GM12872 (cell line): ENCODE measurements at regions not wholly inside any gene's neighbourhood (a gene's known extent, or its start where the extent isn't known, plus 50 kb on each side); places are given as distances from the start of the nearest gene placed in this dataset.

Experiments used
- TF ChIP-seq, protein P1 (sequence below): IDR thresholded peaks from 3 replicates; pipeline ENCODE4 v1.5.1; 2011; ENCODE audit warnings: low read depth, mild to moderate bottlenecking, low read length, moderate library complexity; ENCODE audit not compliant: insufficient read depth

DNA sequence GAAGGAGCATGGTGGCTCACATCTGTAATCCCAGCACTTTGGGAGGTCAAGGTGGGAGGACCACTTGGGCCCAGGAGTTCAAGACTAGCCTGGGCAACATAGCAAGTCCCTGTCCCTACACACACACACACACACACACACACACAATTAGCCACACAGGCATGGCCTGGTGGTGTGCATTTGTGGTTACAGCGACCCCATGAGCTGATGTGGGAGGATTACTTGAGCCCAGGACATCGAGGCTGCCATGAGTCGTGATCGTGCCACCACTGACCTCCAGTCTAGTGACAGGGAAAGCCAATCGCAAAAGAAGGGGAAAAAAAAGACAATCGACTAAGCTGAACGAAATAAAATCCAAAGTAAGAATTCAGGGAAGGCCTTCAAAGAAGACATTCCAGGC is 67.9 kb downstream of the TBX3 start:
- TF ChIP-seq, protein P1, sequence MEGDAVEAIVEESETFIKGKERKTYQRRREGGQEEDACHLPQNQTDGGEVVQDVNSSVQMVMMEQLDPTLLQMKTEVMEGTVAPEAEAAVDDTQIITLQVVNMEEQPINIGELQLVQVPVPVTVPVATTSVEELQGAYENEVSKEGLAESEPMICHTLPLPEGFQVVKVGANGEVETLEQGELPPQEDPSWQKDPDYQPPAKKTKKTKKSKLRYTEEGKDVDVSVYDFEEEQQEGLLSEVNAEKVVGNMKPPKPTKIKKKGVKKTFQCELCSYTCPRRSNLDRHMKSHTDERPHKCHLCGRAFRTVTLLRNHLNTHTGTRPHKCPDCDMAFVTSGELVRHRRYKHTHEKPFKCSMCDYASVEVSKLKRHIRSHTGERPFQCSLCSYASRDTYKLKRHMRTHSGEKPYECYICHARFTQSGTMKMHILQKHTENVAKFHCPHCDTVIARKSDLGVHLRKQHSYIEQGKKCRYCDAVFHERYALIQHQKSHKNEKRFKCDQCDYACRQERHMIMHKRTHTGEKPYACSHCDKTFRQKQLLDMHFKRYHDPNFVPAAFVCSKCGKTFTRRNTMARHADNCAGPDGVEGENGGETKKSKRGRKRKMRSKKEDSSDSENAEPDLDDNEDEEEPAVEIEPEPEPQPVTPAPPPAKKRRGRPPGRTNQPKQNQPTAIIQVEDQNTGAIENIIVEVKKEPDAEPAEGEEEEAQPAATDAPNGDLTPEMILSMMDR = no peak

DNA sequence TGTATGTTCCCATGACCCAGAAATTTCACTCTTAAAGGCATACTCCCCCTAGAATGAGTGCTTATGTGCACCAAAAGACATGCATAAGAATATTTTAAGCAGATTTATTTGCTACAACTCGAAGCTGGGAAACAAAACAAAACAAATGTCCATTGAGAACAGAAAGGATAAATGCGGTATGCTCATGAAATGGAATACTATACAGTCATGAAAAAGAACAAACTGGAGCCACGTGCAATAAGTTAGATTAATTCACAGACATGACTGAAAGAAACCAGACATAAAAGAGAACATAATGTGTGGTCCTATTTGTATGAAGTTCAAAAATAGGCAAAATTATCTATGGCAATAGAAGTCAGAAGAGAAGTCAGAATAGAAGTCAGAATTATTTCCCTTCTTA is 69.9 kb downstream of the TBX3 start:
- TF ChIP-seq, protein P1 = no peak

DNA sequence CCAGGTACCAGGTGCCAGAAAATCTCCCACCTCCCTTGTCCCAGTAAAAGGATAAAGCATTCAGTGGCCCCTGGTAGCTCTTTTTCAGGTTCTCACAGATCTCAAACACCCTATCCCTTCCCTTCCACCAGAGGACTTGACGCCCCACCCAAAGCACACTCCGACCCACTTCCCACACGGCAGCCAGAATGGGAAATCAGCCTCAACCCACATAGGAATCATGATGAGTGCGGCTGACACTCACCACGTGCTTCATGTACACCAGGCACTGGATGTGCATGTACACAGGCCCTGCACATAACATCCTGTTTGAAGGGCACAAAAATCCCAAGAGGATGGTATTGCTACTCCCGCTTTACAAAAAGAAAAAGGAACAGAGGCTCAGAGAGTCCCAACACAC is 71.9 kb downstream of the TBX3 start:
- TF ChIP-seq, protein P1 = no peak

DNA sequence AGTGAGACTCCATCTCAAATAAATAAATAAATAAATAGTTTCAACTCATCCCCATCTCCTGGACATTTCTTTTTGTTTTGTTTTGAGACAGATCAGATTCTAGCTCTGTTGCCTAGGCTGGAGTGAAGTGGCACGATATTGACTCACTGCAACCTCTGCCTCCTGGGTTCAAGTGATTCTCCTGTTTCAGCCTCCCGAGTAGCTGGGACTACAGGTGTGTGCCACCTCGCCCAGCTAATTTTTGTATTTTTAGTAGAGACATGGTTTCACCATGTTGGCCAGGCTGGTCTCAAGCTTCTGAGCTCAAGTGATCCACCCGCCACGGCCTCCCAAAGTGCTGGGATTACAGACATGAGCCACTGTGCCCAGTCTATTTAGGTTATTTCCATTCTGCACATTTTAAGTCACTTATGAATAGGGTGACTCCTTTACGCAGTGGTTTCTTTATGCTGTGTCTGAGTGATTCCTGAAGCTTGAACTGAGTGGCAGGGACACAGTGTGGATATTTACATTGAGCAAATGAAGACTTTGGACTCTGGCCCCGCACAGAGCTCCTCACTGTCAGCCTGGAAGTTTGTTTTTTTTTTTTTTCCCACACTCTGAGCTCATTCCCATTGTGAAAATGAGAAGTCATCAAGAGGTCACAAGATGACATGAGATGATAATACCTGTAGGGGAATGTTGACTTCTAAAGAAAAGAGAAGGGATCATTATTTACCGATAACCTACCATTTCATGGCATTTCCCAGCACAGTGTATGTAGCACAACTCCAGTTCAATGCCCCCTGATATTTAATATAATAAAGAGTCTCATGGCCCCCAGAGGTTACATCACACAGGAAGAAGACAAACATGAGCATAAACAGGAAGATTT is 72.6 kb downstream of the TBX3 start:
- TF ChIP-seq, protein P1 = no peak

DNA sequence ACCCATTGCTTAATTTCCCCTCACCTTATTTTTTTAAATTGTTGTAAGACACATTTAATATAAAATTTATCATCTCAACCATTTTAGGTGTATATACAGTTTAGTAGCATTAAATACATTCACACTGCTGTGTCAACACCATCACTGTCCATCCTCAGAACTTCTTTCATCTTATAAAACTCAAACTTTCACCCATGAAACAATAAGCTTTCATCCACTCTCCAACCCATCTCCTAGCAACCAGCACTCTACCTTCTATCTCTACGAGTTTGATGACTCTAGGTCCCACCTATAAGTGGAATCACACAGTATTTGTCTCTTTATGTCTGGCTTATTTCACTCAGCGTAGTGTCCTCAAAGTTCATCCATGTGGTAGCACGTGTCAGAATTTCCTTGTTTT is 75.5 kb downstream of the TBX3 start:
- TF ChIP-seq, protein P1 = no peak

DNA sequence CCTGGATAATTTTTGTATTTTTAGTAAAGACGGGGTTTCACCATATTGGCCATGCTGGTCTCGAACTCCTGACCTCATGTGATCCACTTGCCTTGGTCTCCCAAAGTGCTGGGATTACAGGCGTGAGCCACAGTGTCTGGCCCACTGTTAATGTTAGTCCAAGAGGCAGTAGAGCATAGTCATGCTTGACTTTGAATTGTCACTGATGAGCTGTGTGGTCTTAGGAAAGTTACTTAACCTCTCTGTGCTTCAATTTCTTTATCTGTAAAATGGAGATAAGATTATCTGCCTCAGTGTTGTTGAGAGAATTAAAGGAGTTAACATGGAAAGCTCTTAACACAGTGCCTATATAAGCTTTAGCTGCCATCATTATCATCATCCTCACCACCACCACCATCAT is 78.1 kb downstream of the TBX3 start:
- TF ChIP-seq, protein P1 = no peak

DNA sequence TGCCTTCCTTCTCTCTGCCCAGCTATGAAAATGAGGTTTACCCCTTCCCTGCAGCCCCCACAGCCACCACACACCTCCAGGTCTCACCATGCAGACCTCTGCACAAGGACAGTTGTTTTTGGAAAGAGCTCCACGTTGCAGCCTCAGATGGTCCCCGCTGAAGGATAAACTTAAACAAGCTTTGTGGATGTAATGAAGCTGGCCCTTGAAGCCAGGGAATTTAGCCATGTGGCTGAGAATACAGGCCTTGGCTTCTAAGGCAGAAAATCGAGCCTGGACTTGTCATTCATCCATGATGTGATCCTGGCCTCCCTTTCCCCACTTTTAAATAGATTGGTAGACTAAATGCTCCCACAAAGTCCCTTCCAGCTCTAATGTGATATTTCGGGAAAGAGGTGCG is 79.4 kb downstream of the TBX3 start:
- TF ChIP-seq, protein P1 = no peak

DNA sequence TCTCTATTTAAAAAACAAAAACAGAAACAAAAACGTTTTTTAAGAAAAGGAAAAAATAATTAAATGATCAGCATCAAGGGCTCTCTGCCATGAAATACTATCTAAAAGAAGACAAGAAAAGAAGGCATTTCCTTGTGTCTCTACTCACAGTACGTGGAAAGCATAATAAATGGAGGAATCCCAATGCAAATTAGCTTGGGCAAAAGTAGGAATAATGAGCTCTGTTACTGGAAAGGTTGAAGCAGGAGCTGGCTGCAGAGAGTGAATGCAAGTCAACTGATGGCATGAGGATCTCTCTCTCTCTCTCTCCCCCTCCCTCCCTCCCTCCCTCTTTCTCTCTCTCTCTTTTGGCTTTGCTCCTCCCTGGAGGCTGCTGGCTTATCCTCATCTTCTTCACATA is 85.9 kb downstream of the TBX3 start:
- TF ChIP-seq, protein P1 = no peak
